ENCODE measurements at regions not wholly inside any gene's neighbourhood (a gene's known extent, or its start where the extent isn't known, plus 50 kb on each side); places are given as distances from the start of the nearest gene placed in this dataset.

GRCh38 chr16:58999762-59000161 is 265.6 kb upstream of the GOT2 start:
- TF ChIP-seq POLR2A (IDR thresholded peaks at IDR 0.05), result no peak
- no peak for TF ChIP-seq CTCF (IDR thresholded peaks at IDR 0.05)
